GM12892 (cell line): ENCODE measurements at regions not wholly inside any gene's neighbourhood (a gene's known extent, or its start where the extent isn't known, plus 50 kb on each side); places are given as distances from the start of the nearest gene placed in this dataset.

ENCODE experiments used
- POLR2A ChIP-seq: IDR thresholded peaks from 2 replicates; pipeline ENCODE4 v1.6.1; 2011; ENCODE audit warnings: low read depth, low read length, control low read depth
- POLR2AphosphoS5 ChIP-seq: IDR thresholded peaks from 2 replicates; pipeline ENCODE4 v1.6.1; 2011; ENCODE audit warnings: low read depth, low read length, control low read depth

GRCh38 chr18:61948281-61948741 is 55.5 kb upstream of the RNF152 start:
- TF ChIP-seq POLR2AphosphoS5 (no peak), POLR2A (no peak)
